Thymus (tissue), 11 donors: ENCODE measurements at regions not wholly inside any gene's neighbourhood (a gene's known extent, or its start where the extent isn't known, plus 50 kb on each side); places are given as distances from the start of the nearest gene placed in this dataset.
"Not testable (repeated sequence)": the region's sequence is repeated elsewhere in the genome, so short reads cannot be mapped to it uniquely, and the experiment has no call there.

Experiments
- DNase-seq, 9 donors: peaks; one replicate each; pipeline ENCODE4 v3.0.0-alpha.2; 2013; ENCODE audit warnings: low spot score in 9 of 9, low read depth in 6 of 9, missing footprints in 1 of 9
- H3K27ac ChIP-seq, 2 donors: one replicate each; pipeline ENCODE4 v1.5.1; 2013; ENCODE audit warnings: control low read depth in 1 of 2, low read depth in 1 of 2, low read length in 1 of 2, mild to moderate bottlenecking in 1 of 2, moderate library complexity in 1 of 2
- H3K27me3 ChIP-seq, 2 donors: one replicate each; pipeline ENCODE4 v1.5.1; 2013; ENCODE audit warnings: low read length in 1 of 2; ENCODE audit not compliant: control insufficient read depth in 2 of 2, insufficient read depth in 1 of 2
- H3K36me3 ChIP-seq, 2 donors: one replicate each; pipeline ENCODE4 v1.5.1; 2013; ENCODE audit warnings: low read length in 1 of 2, mild to moderate bottlenecking in 1 of 2, moderate library complexity in 1 of 2; ENCODE audit not compliant: control insufficient read depth in 2 of 2, insufficient read depth in 2 of 2
- H3K4me1 ChIP-seq, 2 donors: one replicate each; pipeline ENCODE4 v1.5.1; 2013; ENCODE audit warnings: low read length in 2 of 2; ENCODE audit not compliant: control insufficient read depth in 2 of 2, insufficient read depth in 2 of 2
- H3K4me3 ChIP-seq, 2 donors: one replicate each; pipeline ENCODE4 v1.5.1; 2013; ENCODE audit warnings: low read length in 2 of 2, control low read depth in 1 of 2, mild to moderate bottlenecking in 1 of 2
- H3K9me3 ChIP-seq, 2 donors: one replicate each; pipeline ENCODE4 v1.5.1; 2013; ENCODE audit warnings: low read length in 1 of 2, mild to moderate bottlenecking in 1 of 2; ENCODE audit not compliant: control insufficient read depth in 2 of 2, insufficient read depth in 1 of 2
- WGBS: extraction: QIAGEN DNeasy Blood & Tissue Kit; methylation state at CpG from one replicate; pipeline ENCODE4 v1.1.7; 2013; 5-methylcytosine and 5-hydroxymethylcytosine counted together
- donor health status: healthy.

- no peaks in the 10 kb centered on the region for H3K9me3 ChIP-seq
- no peak for DNase-seq
- H3K27me3 ChIP-seq, result no peaks in the 10 kb centered on the region
- H3K27ac ChIP-seq, result no peak overlapping the region
- WGBS, result 98% methylated on average over 7 of the region's 7 CpGs
- no peaks in the 10 kb centered on the region for H3K36me3 ChIP-seq
- no peak overlapping the region for H3K4me3 ChIP-seq
- no peaks in the 10 kb centered on the region for H3K4me1 ChIP-seq
Measured at GRCh38 chr2:101581675-101582299, 106.9 kb upstream of the RFX8 start.

DNA sequence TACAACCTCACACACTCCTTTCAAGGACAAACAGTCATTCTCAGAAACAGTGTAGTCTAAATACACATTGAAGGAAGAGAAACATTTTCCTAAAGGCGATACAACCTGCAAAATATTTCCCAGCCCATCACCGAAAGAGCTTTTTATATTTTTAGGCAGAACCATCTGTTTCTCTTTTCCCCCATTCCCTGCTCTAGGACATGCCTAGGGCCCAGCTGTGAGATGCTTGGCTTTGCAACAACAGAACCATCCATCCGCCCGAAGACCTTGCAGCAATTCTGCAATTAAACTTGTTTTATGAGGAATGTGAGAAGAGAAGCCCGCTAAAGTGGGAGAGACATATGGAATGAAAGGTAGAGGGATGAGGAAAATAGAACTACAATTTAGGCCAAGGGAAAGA is 105.6 kb upstream of the RFX8 start:
- DNase-seq, result no peak

DNA sequence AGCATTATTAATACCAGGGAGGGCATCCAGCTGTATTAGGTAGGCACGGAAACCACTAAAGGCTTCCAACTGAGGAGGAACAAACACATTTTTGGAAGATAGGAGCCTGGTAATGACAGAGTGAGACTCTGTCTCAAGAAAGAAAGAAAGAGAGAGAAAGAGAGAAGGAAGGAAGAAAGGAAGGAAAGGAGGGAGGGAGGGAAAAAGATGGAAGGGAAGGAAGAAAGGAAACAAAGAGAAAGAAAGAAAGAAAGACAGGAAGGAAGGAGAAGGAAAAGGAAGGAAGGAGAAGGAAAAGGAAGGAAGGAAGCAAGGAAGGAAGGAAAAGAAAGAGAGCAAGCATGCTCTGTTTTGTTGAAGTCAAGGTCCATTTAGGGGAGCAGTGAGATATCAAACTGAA is 103.8 kb upstream of the RFX8 start:
- Histone ChIP-seq H3K9me3 (no peaks in the 10 kb centered on the region), H3K27me3 (no peaks in the 10 kb centered on the region), H3K4me1 (no peaks in the 10 kb centered on the region), H3K27ac (no peak overlapping the region), H3K4me3 (no peak overlapping the region), H3K36me3 (no peaks in the 10 kb centered on the region)
- DNase-seq, result no peak
- WGBS, result 96% methylated on average over 1 of the region's 1 CpG

More for the DNA sequence above, 105.6 kb upstream of the RFX8 start:
- no peaks in the 10 kb centered on the region for H3K9me3 ChIP-seq
- H3K4me1 ChIP-seq, result no peaks in the 10 kb centered on the region
- WGBS, result 98% methylated on average over 5 of the region's 5 CpGs
- no peak overlapping the region for H3K4me3 ChIP-seq
- H3K27me3 ChIP-seq, result no peaks in the 10 kb centered on the region
- H3K36me3 ChIP-seq, result no peaks in the 10 kb centered on the region
- H3K27ac ChIP-seq, result no peak overlapping the region

GRCh38 chr2:101578135-101578534 is 103.2 kb upstream of the RFX8 start:
- not testable (repeated sequence) for H3K27me3 ChIP-seq, H3K27ac ChIP-seq, H3K4me3 ChIP-seq, H3K9me3 ChIP-seq, DNase-seq, H3K36me3 ChIP-seq, H3K4me1 ChIP-seq
- 97% methylated on average over 4 of the region's 4 CpGs for WGBS

- no peak for DNase-seq
- Histone ChIP-seq H3K36me3 (no peaks in the 10 kb centered on the region), H3K4me1 (no peaks in the 10 kb centered on the region), H3K9me3 (no peaks in the 10 kb centered on the region), H3K4me3 (no peak overlapping the region), H3K27ac (no peak overlapping the region), H3K27me3 (no peaks in the 10 kb centered on the region)
- WGBS, result 92% methylated on average over 2 of the region's 2 CpGs
Measured at GRCh38 chr2:101577173-101577572, 102.3 kb upstream of the RFX8 start.

GRCh38 chr2:101574622-101575021 is 99.7 kb upstream of the RFX8 start:
- no peaks in the 10 kb centered on the region for H3K27me3 ChIP-seq
- H3K4me1 ChIP-seq, result peaks cover 0 to 5% of the 10 kb centered on the region in 2 donors
- H3K27ac ChIP-seq, result no peak overlapping the region
- WGBS, result 94% methylated on average over 6 of the region's 6 CpGs
- no peak for DNase-seq
- H3K9me3 ChIP-seq, result no peaks in the 10 kb centered on the region
- no peak overlapping the region for H3K4me3 ChIP-seq
- H3K36me3 ChIP-seq, result no peaks in the 10 kb centered on the region

DNA sequence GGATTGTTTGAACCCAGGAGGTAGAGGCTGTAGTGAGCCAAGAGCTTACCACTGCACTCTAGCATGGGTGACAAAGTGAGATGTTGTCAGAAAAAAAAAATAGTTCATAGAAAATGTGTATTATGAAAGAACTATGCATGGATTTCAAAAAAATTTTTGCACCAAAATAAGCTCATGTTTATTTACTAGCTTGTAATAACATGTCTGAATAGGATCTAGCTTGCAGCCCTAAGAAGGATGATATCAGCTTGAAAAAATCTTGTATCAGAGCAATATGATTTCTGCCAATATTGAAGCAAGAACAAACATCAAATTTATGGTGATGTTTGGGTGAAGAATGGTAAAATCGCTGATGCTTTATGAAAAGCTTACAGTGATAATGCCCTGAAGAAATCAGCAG is 97.0 kb upstream of the RFX8 start:
- Histone ChIP-seq H3K27ac (no peak overlapping the region), H3K27me3 (no peaks in the 10 kb centered on the region), H3K36me3 (no peaks in the 10 kb centered on the region), H3K4me3 (no peak overlapping the region), H3K9me3 (no peaks in the 10 kb centered on the region), H3K4me1 (peaks cover 0 to 5% of the 10 kb centered on the region in 2 donors)
- DNase-seq, result no peak
- 96% methylated on average over 1 of the region's 1 CpG for WGBS

DNA sequence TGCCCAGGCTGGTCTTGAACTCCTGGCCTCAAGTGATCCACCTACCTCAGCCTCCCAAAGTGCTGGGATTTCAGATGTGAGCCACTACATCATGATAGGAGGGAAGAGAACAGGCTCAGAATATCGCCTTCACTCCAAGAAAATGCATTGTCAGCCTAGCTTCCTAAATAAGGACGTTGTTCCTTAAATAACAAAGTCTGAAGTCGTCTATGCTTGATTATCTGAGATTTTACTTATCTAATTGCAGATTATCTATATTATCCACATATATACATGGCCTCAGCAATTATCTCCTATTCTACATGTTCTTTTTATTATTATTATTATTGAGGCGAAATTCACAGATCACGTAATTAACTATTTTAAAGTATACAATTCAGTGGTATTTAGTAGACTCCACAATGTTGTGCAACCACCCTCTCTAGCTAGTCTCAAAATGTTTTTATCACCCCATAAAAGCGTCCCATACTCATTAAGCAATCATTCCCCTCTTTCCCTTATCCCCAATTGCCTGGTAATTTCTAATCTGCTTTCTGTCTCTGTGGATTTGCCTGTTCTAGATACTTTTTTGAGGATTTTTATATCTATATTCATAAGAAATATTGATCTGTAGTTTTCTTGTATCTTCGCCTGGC is 95.1 kb upstream of the RFX8 start:
- WGBS, result 88% methylated on average over 7 of the region's 7 CpGs
- H3K4me1 ChIP-seq, result peaks cover 4 to 15% of the 10 kb centered on the region in 2 donors
- H3K27ac ChIP-seq, result no peak overlapping the region
- DNase-seq, result no peak
- H3K9me3 ChIP-seq, result no peaks in the 10 kb centered on the region
- H3K36me3 ChIP-seq, result no peaks in the 10 kb centered on the region
- H3K4me3 ChIP-seq, result no peak overlapping the region
- H3K27me3 ChIP-seq, result no peaks in the 10 kb centered on the region

DNA sequence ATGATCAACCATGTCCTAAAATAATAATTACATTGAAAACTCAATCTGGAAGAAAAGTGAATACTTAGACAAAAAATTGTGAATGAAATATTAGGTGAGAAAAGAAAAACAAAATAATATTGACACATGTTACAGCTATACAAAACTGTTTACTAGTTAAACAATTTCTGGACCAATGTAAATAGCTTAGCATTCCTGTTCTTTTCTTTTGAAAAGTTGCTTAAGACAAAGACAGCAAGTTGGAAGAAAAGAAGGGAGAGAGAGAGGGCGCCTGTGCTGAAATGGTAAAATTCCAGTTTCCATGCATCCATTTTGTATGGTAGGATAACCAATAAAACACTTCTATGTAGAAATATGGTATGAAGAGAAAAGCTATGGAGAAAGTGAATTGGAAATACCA is 94.1 kb upstream of the RFX8 start:
- Histone ChIP-seq H3K4me3 (no peak overlapping the region), H3K36me3 (no peaks in the 10 kb centered on the region), H3K27ac (no peak overlapping the region), H3K27me3 (no peaks in the 10 kb centered on the region), H3K4me1 (peaks cover 4 to 15% of the 10 kb centered on the region in 2 donors), H3K9me3 (no peaks in the 10 kb centered on the region)
- no peak for DNase-seq
- 98% methylated on average over 1 of the region's 1 CpG for WGBS
